Tibial nerve (tissue), 4 donors: ENCODE measurements at regions not wholly inside any gene's neighbourhood (a gene's known extent, or its start where the extent isn't known, plus 50 kb on each side); places are given as distances from the start of the nearest gene placed in this dataset.

Experiments used
- DNase-seq, 2 donors: peaks; one replicate each; pipeline ENCODE4 v3.0.0-alpha.2; 2019; ENCODE audit warnings: low spot score in 2 of 2
- H3K27ac ChIP-seq, 4 donors: fragments of 200-600 bp; sonication (generic) in 3 of 4; one replicate each; pipeline ENCODE4 v1.5.1; 2017 to 2019; ENCODE audit warnings: mild to moderate bottlenecking in 1 of 4
- H3K27me3 ChIP-seq, 2 donors: fragments of 200-600 bp; sonication (generic) in 1 of 2; one replicate each; pipeline versions ENCODE4 v1.5.1 to v1.6.0; 2017 to 2019
- H3K36me3 ChIP-seq, 3 donors: fragments of 200-600 bp; sonication (generic); one replicate each; pipeline ENCODE4 v1.5.1; 2018 to 2019
- H3K4me1 ChIP-seq, 4 donors: fragments of 200-600 bp; sonication (generic) in 3 of 4; one replicate each; pipeline ENCODE4 v1.5.1; 2017 to 2019
- H3K4me3 ChIP-seq, 4 donors: fragments of 200-600 bp; sonication (generic) in 3 of 4; one replicate each; pipeline ENCODE4 v1.5.1; 2017 to 2019; ENCODE audit warnings: mild to moderate bottlenecking in 1 of 4, moderate library complexity in 1 of 4
- H3K9me3 ChIP-seq, 4 donors: fragments of 200-600 bp; sonication (generic) in 3 of 4; one replicate each; pipeline ENCODE4 v1.5.1; 2017 to 2019
- CTCF ChIP-seq, 5 experiments: fragments of 200-600 bp in 3 of 5; fragments of 450-650 bp in 2 of 5; sonication (generic) in 3 of 5; IDR thresholded peaks; one replicate each; pipeline ENCODE4 v1.5.1; 2016 to 2019; ENCODE audit warnings: antibody characterized with exemption in 5 of 5, mild to moderate bottlenecking in 3 of 5, moderate library complexity in 2 of 5
- EP300 ChIP-seq, 2 donors: sonication (generic); formaldehyde crosslinking; IDR thresholded peaks; one replicate each; pipeline ENCODE4 v1.6.1; 2017; ENCODE audit warnings: antibody characterized with exemption in 2 of 2, mild to moderate bottlenecking in 1 of 2
- POLR2A ChIP-seq, 2 donors: fragments of 450-650 bp; IDR thresholded peaks; one replicate each; pipeline ENCODE4 v1.6.1; 2017; ENCODE audit warnings: antibody characterized with exemption in 2 of 2, mild to moderate bottlenecking in 2 of 2, moderate library complexity in 2 of 2
- WGBS, 2 donors: methylation state at CpG; one replicate each; pipeline ENCODE4 v1.1.5; 2018; 5-methylcytosine and 5-hydroxymethylcytosine counted together

- H3K4me3 ChIP-seq: no peak overlapping the region
- H3K9me3 ChIP-seq: peaks cover 0 to 29% (median 9%) of the 10 kb centered on the region in 4 donors
- peaks cover 0 to 36% (median 7%) of the 10 kb centered on the region in 4 donors for H3K4me1 ChIP-seq
- WGBS, 2 donors: 84 to 86% methylated on average over 1 of the region's 1 CpG
- H3K27ac ChIP-seq: no peak overlapping the region
- no peak for DNase-seq
- H3K36me3 ChIP-seq: peaks cover 0 to 3% (median 0%) of the 10 kb centered on the region in 3 donors
- TF ChIP-seq POLR2A (IDR thresholded peaks at IDR 0.05): no peak
- no peak for TF ChIP-seq EP300 (IDR thresholded peaks at IDR 0.05)
- no peak for TF ChIP-seq CTCF (IDR thresholded peaks at IDR 0.05)
- H3K27me3 ChIP-seq: peaks cover 0 to 37% of the 10 kb centered on the region in 2 donors
Measured at GRCh38 chr5:73384861-73385260, 63.7 kb downstream of the FOXD1 start.

- peaks cover 0 to 3% (median 0%) of the 10 kb centered on the region in 3 donors for H3K36me3 ChIP-seq
- no peak for DNase-seq
- WGBS, 2 donors: 24 to 41% methylated on average over 24 to 26 of the region's 27 CpGs
- H3K9me3 ChIP-seq: peaks cover 0 to 29% (median 9%) of the 10 kb centered on the region in 4 donors
- no peak overlapping the region for H3K27ac ChIP-seq
- peaks cover 0 to 22% (median 6%) of the 10 kb centered on the region in 4 donors for H3K4me1 ChIP-seq
- TF ChIP-seq EP300 (IDR thresholded peaks at IDR 0.05) (no peak), POLR2A (IDR thresholded peaks at IDR 0.05) (no peak), CTCF (IDR thresholded peaks at IDR 0.05) (no peak)
- peak overlapping the region in 2 of 4 donors; percentile 9 to 33 for H3K4me3 ChIP-seq
- peaks cover 0 to 58% of the 10 kb centered on the region in 2 donors for H3K27me3 ChIP-seq
Measured at GRCh38 chr5:73382401-73382740, 66.2 kb downstream of the FOXD1 start.

GRCh38 chr5:73381590-73382400, 66.8 kb downstream of the FOXD1 start:
- H3K27ac ChIP-seq: no peak overlapping the region
- H3K4me1 ChIP-seq: peaks cover 0 to 22% (median 5%) of the 10 kb centered on the region in 4 donors
- peaks cover 0 to 29% (median 9%) of the 10 kb centered on the region in 4 donors for H3K9me3 ChIP-seq
- peak overlapping the region in 2 of 4 donors; percentile 9 to 33 for H3K4me3 ChIP-seq
- peaks cover 0 to 58% of the 10 kb centered on the region in 2 donors for H3K27me3 ChIP-seq
- WGBS, 2 donors: 32 to 55% methylated on average over 36 to 56 of the region's 90 CpGs
- TF ChIP-seq POLR2A (IDR thresholded peaks at IDR 0.05) (no peak), EP300 (IDR thresholded peaks at IDR 0.05) (no peak), CTCF (IDR thresholded peaks at IDR 0.05) (no peak)
- no peak for DNase-seq
- peaks cover 0 to 3% (median 0%) of the 10 kb centered on the region in 3 donors for H3K36me3 ChIP-seq

- H3K27me3 ChIP-seq: peaks cover 0 to 58% of the 10 kb centered on the region in 2 donors
- peak overlapping the region in 1 of 4 donors; percentile 33 for H3K4me3 ChIP-seq
- no peak overlapping the region for H3K27ac ChIP-seq
- H3K9me3 ChIP-seq: peaks cover 0 to 23% (median 9%) of the 10 kb centered on the region in 4 donors
- no peak for DNase-seq
- peaks cover 0 to 22% (median 5%) of the 10 kb centered on the region in 4 donors for H3K4me1 ChIP-seq
- peaks cover 0 to 3% (median 0%) of the 10 kb centered on the region in 3 donors for H3K36me3 ChIP-seq
- TF ChIP-seq CTCF (IDR thresholded peaks at IDR 0.05): no peak
- TF ChIP-seq EP300 (IDR thresholded peaks at IDR 0.05): no peak
- TF ChIP-seq POLR2A (IDR thresholded peaks at IDR 0.05): no peak
- 47 to 55% methylated on average over 54 of the region's 54 CpGs for WGBS, 2 donors
Measured at GRCh38 chr5:73380710-73381589, 67.6 kb downstream of the FOXD1 start.
